K562 (cell line): ENCODE measurements at regions not wholly inside any gene's neighbourhood (a gene's known extent, or its start where the extent isn't known, plus 50 kb on each side); places are given as distances from the start of the nearest gene placed in this dataset.

ENCODE experiments used
- SNIP1 ChIP-seq: fragments of 450-650 bp; IDR thresholded peaks from 2 replicates; pipeline ENCODE4 v1.7.1; 2017; ENCODE audit warnings: low read depth, mild to moderate bottlenecking
- ZNF318 ChIP-seq, 2 experiments: fragments of 450-650 bp; IDR thresholded peaks; 2 replicates each; pipeline ENCODE4 v1.6.1; 2016; ENCODE audit warnings: mild to moderate bottlenecking in 2 of 2, borderline replicate concordance in 1 of 2, low read depth in 1 of 2, moderate library complexity in 1 of 2

DNA sequence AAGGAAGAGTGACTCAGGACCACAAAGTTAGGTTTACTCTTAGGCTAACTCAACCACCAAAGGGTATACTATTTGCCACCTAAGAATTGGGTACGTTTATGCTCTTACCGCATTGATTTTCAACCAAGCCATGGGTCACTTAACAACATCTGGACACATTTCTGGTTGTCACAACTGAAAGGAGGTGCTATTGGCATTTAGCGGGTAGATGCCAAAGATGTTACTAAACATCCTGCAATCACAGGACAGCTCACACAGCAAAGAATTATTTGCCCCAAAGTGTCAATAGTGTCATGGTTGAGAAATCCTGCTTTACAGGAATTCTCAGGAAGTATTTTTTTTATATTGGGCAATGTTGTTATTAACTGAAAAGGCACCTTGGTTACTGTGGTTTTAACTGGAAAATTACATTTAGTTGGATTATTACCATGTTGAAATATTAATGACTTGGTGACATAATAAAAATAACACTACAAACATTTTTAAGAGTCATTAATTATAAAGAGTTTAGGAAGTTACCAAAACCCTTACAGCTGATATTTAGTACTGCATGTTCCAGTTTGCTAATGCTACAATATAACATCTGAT lies 185.0 kb upstream of the TMEM196 start (continued):
- TF ChIP-seq ZNF318 (IDR thresholded peaks at IDR 0.05; ENCODE audit: borderline replicate concordance in 1 of 2, low read depth in 1 of 2) (no peak), SNIP1 (no peak)
